ENCODE measurements at regions not wholly inside any gene's neighbourhood (a gene's known extent, or its start where the extent isn't known, plus 50 kb on each side); places are given as distances from the start of the nearest gene placed in this dataset.
A peak's percentile ranks its signal among the peaks of the same experiment; 100 is the strongest.

DNA sequence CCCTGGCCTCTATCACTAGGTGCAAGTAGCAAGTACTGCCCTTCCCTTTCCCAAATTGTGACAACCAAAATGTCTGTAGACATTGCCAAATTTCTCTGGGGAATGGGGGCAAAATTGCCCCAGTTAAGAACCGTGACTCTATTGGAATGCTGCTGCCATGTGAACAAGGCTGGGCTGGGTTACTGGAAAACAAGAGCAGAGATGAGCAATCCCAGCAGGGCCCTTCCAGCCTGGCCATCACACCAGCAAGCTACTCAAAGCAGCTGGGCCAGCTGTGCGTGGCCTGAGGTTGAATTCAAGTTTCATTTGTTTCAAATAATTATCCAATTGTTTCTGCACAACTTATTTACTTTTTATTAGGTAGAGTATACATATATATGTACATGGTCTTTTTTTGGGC lies 103.4 kb upstream of the PKP2 start:
- no peak for DNase-seq (ENCODE audit: low read depth)
- TF ChIP-seq, protein P1, sequence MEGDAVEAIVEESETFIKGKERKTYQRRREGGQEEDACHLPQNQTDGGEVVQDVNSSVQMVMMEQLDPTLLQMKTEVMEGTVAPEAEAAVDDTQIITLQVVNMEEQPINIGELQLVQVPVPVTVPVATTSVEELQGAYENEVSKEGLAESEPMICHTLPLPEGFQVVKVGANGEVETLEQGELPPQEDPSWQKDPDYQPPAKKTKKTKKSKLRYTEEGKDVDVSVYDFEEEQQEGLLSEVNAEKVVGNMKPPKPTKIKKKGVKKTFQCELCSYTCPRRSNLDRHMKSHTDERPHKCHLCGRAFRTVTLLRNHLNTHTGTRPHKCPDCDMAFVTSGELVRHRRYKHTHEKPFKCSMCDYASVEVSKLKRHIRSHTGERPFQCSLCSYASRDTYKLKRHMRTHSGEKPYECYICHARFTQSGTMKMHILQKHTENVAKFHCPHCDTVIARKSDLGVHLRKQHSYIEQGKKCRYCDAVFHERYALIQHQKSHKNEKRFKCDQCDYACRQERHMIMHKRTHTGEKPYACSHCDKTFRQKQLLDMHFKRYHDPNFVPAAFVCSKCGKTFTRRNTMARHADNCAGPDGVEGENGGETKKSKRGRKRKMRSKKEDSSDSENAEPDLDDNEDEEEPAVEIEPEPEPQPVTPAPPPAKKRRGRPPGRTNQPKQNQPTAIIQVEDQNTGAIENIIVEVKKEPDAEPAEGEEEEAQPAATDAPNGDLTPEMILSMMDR (IDR thresholded peaks at IDR 0.05; ENCODE audit: insufficient read depth, low read depth, low read length), result no peak
- H3K4me3 ChIP-seq (ENCODE audit: low read depth, low read length), result no peak overlapping the region

DNA sequence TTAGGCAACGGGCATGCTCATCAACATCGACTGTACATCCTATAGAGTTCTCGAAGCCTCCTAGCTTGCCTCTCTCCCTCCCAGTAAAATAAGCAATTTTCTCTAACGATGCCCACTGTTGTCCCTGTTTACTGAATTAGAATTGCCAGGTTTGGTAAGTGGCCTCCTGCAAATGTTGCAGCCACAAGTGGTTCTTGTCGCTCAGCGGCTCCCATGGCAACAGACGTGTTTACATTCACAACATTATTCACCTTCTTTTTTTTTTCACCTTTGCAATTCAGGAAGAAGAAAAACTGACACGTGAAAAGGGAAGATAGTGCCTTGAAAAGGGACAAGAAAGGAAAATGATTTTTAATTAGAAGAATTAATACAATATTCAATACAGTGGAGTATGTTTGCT lies 100.9 kb upstream of the PKP2 start:
- TF ChIP-seq, protein P1 (IDR thresholded peaks at IDR 0.05; ENCODE audit: insufficient read depth, low read depth, low read length), result no peak
- no peak for DNase-seq (ENCODE audit: low read depth)
- H3K4me3 ChIP-seq (ENCODE audit: low read depth, low read length), result no peak overlapping the region

DNA sequence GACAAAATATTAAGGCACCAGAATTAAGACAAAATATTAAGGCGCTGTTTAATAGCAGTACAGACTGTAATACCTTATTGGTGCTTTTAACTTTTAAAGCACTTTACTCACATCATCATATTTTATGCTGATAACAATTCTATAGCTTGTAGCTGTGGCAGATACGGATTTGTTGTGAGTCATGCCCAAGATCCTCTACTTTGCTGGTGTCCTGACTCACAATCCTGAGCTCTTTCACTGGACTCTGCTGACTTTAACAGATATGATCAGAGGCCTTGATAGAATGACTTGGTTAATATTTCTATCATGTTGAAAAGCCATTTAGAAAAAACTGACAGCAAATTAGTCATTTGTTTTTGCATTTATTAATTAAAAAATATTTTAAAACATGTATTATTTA lies 99.0 kb upstream of the PKP2 start:
- DNase-seq (ENCODE audit: low read depth), result no peak
- TF ChIP-seq, protein P1 (IDR thresholded peaks at IDR 0.05; ENCODE audit: insufficient read depth, low read depth, low read length), result no peak
- H3K4me3 ChIP-seq (ENCODE audit: low read depth, low read length), result no peak overlapping the region

DNA sequence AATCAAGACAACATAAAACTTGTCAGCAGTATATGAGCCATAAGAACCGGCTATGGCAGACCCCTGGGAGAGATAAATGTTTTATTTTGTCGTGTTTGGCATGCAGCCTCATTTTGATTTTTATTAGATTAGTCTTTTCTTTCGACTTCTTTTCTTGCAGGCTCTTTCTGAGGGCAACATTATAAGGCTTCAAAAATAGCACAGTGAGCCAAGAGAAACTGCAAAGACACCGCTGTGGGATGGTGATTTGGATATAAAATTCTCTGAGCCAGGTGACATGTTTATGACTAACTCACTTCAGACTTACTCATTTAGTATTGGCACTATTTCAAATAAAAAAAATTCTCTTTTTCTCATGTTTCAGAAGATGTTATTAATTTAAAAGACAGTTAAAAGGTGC lies 96.8 kb upstream of the PKP2 start:
- TF ChIP-seq, protein P1 (IDR thresholded peaks at IDR 0.05; ENCODE audit: insufficient read depth, low read depth, low read length), result no peak
- no peak overlapping the region for H3K4me3 ChIP-seq (ENCODE audit: low read depth, low read length)
- no peak for DNase-seq (ENCODE audit: low read depth)

DNA sequence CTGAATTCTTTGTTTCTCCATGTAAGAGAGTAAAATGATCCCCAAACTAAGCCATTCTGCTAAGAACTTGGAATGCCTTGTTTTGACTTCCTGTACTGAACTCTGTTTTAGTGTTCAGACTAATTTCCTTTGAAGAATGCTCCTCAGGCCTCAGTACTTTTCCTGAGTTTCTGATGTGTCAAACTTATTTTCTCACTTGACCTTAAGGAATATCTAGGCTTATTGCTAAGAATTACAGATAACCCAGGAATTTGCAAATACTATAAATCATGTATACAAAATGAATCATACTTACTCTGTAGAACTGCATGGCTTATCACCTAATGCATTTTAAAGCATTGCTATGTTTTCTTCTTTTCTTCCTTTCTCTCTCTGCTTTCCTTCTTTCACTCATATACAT lies 93.1 kb upstream of the PKP2 start:
- TF ChIP-seq, protein P1 (IDR thresholded peaks at IDR 0.05; ENCODE audit: insufficient read depth, low read depth, low read length), result no peak
- DNase-seq (ENCODE audit: low read depth), result peak; percentile 10
- no peak overlapping the region for H3K4me3 ChIP-seq (ENCODE audit: low read depth, low read length)

DNA sequence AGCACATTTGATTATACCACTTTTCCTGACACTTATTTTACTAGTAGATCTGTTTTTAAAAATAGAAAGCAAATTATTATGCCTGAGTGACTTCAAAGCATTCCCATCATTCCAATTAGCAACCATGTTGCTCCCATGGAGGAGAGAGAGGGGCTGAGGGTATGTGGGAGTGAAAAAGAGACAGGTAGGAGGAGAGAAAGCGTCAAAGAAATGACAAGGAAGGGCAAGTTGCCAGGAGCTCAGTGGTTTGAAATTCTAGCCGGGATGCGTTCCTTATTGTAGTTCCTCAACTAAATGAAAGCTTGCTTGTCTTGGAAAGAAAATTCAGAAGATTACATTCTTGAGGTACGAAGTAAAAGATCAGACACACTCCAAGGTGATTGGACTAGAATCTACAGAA lies 92.4 kb upstream of the PKP2 start:
- TF ChIP-seq, protein P1 (IDR thresholded peaks at IDR 0.05; ENCODE audit: insufficient read depth, low read depth, low read length), result no peak
- H3K4me3 ChIP-seq (ENCODE audit: low read depth, low read length), result no peak overlapping the region
- DNase-seq (ENCODE audit: low read depth), result no peak

DNA sequence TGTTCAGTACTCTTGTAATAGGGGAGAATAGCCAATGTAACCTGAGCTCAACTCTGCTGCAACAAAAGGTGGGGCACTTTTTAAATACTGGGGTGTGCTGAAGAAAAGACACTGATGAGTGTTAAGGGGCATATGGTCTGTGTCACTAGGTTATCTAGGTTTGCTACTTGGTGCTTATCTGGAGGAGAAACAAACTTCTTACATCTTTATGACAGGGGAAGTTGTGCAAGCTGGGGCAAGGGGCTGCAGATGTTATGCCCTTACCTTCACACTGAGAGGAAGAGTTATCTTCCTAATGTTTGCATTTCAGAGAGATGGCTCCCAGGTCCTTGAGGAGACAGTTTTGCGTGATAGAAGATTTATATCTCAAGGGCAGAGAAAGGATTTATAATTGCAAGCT lies 90.9 kb upstream of the PKP2 start:
- TF ChIP-seq, protein P1 (IDR thresholded peaks at IDR 0.05; ENCODE audit: insufficient read depth, low read depth, low read length), result no peak
- peak; percentile 15 for DNase-seq (ENCODE audit: low read depth)

More for the DNA sequence above, 90.9 kb upstream of the PKP2 start:
- no peak overlapping the region for H3K4me3 ChIP-seq (ENCODE audit: low read depth, low read length)
